ENCODE measurements at regions not wholly inside any gene's neighbourhood (a gene's known extent, or its start where the extent isn't known, plus 50 kb on each side); places are given as distances from the start of the nearest gene placed in this dataset.
"Not testable (repeated sequence)": the region's sequence is repeated elsewhere in the genome, so short reads cannot be mapped to it uniquely, and the experiment has no call there.

DNA sequence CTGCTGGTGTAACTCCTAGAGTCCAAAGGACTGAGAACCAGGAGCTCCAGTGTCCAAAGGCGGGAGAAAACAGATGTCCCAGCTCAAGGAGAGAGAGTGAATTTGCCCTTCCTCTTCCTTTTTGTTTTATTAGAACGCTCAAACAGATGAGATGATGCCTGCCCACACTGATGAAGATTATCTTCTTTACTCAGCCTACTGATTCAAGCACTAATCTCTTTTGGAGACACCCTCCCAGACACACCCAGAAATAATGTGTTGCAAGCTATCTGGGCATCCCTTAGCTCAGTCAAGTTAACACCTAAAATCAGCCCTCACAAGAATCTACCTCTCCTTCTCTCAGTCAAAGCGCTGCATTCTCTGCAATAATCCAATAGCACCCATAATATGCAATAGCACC, 78.2 kb upstream of the BCL2L14 start:
- H3K4me1 ChIP-seq, result no peaks in the 10 kb centered on the region
- TF ChIP-seq CTCF (IDR thresholded peaks at IDR 0.05), result no peak

GRCh38 chr12:11998307-11998943, 72.3 kb upstream of the BCL2L14 start:
- DNase-seq; H3K4me3 ChIP-seq; H3K27ac ChIP-seq; H3K4me1 ChIP-seq; ATAC-seq; H3K27me3 ChIP-seq; intact Hi-C loops (cut with DNase I); H3K9me3 ChIP-seq; H3K36me3 ChIP-seq: not testable (repeated sequence)

More for the DNA sequence above, 78.2 kb upstream of the BCL2L14 start:
- ATAC-seq (no peak), DNase-seq (no peak)
- no peaks in the 10 kb centered on the region for H3K9me3 ChIP-seq
- no peak overlapping the region for H3K4me3 ChIP-seq
- H3K27ac ChIP-seq, result no peak overlapping the region
- intact Hi-C loops (cut with DNase I), result no loop called here
- no peaks in the 10 kb centered on the region for H3K36me3 ChIP-seq
- no peaks in the 10 kb centered on the region for H3K27me3 ChIP-seq

- Histone ChIP-seq H3K27me3 (no peaks in the 10 kb centered on the region), H3K36me3 (no peaks in the 10 kb centered on the region), H3K4me3 (no peak overlapping the region), H3K27ac (no peak overlapping the region), H3K9me3 (no peaks in the 10 kb centered on the region), H3K4me1 (no peaks in the 10 kb centered on the region)
- intact Hi-C loops (cut with DNase I), result no loop called here
- TF ChIP-seq CTCF (IDR thresholded peaks at IDR 0.05), result no peak
- DNase-seq, result no peak
- no peak for ATAC-seq
These were observed 71.8 kb upstream of the BCL2L14 start for GRCh38 chr12:11998944-11999315.

- no peak for DNase-seq
- Histone ChIP-seq H3K4me3 (no peak overlapping the region), H3K9me3 (no peaks in the 10 kb centered on the region), H3K36me3 (no peaks in the 10 kb centered on the region), H3K27ac (no peak overlapping the region), H3K4me1 (no peaks in the 10 kb centered on the region), H3K27me3 (no peaks in the 10 kb centered on the region)
- ATAC-seq, result no peak
- intact Hi-C loops (cut with DNase I), result no loop called here
- TF ChIP-seq CTCF (IDR thresholded peaks at IDR 0.05), result no peak
These were observed 67.1 kb upstream of the BCL2L14 start for GRCh38 chr12:12003609-12004008.

- Histone ChIP-seq H3K4me1 (peaks cover 1% of the 10 kb centered on the region), H3K27ac (no peak overlapping the region), H3K9me3 (no peaks in the 10 kb centered on the region), H3K36me3 (no peaks in the 10 kb centered on the region), H3K27me3 (no peaks in the 10 kb centered on the region), H3K4me3 (no peak overlapping the region)
- no peak for TF ChIP-seq CTCF (IDR thresholded peaks at IDR 0.05)
- intact Hi-C loops (cut with DNase I), result no loop called here
- DNase-seq (no peak), ATAC-seq (no peak)
These were observed 66.2 kb upstream of the BCL2L14 start for GRCh38 chr12:12004524-12004923.

GRCh38 chr12:12007001-12007712, 63.6 kb upstream of the BCL2L14 start:
- no peaks in the 10 kb centered on the region for H3K9me3 ChIP-seq
- no peak for TF ChIP-seq CTCF (IDR thresholded peaks at IDR 0.05)
- ATAC-seq, result no peak
- peaks cover 13% of the 10 kb centered on the region for H3K4me1 ChIP-seq
- no peaks in the 10 kb centered on the region for H3K27me3 ChIP-seq
- intact Hi-C loops (cut with DNase I), result no loop called here
- no peak overlapping the region for H3K4me3 ChIP-seq
- no peaks in the 10 kb centered on the region for H3K36me3 ChIP-seq
- no peak overlapping the region for H3K27ac ChIP-seq
- DNase-seq, result no peak

Measured in upper lobe of right lung (tissue), 1 donor.